ENCODE measurements at regions not wholly inside any gene's neighbourhood (a gene's known extent, or its start where the extent isn't known, plus 50 kb on each side); places are given as distances from the start of the nearest gene placed in this dataset.

DNA sequence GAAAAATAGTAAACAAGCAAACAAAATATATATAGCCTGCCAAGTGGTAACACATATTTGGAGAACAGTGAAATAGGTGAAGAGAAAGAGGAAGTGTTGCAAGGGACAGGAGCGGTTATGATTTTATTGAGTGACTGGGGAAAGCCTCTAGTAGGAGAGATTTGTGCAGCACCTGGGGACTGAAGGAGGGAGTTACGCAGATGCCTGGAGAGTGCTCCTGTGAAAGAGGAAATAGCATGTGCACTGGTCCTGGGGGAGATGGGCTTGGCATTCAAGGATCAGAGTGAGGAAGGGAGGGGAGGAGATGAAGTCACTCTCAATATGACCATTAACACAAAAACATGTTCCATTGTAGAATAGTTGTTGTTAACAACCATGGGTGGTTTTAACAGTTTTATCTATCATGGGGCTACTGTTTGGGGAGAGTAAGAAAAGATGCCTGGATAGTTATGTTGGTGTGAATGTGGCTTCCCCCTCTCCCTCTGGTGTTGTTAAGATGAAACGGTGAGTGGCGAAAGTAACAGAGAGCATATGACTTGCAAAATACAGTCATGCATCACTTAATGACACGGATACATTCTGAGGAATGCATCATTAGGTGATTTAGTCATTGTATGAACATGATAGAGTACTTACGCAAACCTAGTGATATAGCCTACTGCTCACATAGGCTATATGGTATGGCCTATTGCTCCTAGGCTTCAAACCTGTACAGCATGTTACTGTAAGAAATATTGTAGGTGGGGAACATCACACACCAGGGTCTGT, 251.7 kb upstream of the ARGLU1 start:
- DNase-seq, result no peak

DNA sequence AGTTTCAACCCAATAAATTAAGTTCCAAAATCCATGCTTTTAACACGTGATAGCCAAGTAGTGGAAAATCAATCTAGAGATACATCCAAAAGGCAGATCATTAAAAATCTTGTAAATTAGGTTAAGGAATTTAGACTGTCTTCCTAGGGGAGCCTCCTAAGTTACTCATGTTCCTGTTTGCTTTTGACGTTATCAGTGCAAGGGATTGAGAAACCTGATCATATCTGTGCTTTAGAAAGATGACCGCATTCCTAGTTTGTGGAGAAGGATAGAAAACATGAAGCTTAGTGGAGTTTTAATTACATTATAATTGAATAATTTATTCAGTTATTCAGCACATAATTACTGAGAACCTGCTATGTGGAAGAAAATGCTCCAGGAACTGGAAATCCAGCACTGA, 251.0 kb upstream of the ARGLU1 start:
- DNase-seq, result no peak

DNA sequence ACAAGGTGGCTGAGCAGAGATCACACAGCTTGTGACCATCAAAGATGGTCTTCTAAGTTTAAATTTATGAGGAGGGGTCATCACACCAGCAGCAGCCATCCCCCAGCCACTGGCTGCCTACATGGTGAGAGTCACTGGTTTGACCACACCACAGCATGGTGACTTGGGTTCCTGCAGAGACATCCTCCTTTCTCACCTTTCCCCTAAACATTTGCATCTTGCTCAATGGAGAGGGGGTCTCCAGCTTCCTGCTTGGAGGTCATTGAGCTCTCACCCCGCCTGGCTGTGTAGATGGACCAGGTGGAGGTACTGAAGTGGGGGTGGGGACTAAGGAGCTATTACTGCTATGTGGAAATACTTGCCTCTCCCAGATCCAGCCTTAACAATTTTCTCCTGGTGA, 247.6 kb upstream of the ARGLU1 start:
- DNase-seq, result no peak

DNA sequence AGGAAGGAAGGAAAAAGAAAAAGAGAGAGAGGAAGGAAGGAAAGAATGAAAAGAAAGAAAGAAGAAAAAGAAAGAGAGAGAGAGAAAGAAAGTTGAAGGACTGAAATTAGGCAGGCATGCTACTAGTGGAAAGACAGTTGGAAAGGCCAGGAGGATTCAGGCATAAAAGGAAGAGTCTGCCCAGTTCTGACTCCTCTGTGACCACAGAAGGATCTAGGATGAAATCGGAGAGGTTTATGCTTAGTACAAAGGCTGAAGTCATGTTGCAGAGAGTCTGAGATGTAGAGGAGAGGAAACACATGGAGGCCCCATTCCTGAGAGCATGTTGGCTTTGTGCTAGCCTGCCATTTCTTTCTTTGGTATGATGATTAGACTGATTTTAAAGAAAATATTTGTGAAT, 246.5 kb upstream of the ARGLU1 start:
- no peak for DNase-seq

DNA sequence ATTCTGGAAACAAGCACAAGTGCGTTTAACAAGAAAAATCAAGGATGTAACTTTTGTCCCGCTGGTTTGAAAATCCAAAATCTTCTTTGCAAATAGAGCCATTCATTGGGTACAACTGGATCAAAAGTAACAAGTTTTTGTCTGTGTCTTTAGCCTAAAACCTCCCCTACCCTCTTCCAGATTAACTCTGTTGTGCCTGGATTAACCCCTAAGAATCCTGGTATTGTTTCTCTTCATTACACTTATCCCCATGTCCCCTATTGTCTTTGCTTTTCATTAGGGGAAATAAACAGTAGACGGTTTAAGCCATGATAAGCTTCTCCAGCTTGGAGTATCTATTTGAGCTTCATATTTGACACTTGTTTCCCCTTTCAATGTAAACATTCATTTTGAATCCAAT, 242.1 kb upstream of the ARGLU1 start:
- DNase-seq, result no peak

DNA sequence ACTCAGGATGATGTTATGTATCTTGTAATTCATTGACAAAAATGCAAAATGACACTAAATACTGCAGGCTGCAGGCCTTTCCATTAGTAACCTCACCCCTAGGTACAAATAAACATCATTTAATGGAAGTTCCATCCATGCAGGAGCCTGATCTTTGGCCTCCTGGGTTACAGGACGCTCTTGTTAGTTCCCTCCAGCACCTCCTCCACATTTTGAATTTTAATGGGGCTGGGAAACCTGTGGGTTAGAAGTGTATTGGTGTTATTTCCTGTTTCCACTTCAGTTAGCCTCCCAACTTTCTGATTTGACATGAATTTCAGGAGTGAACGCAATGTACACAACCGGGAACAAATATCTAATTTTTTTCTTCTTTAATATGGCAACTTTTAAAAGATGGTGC, 237.1 kb upstream of the ARGLU1 start:
- no peak for DNase-seq

DNA sequence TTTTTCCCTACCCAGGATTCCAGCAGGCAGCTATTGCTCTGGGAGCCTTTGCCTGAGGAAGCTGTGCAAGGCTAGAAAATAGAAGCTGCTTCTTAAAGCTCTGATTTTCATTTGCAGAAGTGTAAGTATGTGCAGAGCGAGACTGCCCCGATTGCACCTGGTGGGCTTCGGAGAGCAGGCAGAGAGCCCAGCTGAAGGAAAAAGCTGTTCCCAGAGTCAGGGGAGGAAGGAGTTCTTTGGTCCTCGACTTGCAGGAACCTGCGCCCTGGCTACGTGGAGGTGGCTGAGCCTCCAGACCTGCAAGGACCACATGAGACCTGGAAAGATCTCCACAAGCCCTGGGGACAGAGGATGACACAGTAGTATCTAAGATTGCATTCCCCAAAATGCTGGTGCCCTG, 235.0 kb upstream of the ARGLU1 start:
- no peak for DNase-seq

DNA sequence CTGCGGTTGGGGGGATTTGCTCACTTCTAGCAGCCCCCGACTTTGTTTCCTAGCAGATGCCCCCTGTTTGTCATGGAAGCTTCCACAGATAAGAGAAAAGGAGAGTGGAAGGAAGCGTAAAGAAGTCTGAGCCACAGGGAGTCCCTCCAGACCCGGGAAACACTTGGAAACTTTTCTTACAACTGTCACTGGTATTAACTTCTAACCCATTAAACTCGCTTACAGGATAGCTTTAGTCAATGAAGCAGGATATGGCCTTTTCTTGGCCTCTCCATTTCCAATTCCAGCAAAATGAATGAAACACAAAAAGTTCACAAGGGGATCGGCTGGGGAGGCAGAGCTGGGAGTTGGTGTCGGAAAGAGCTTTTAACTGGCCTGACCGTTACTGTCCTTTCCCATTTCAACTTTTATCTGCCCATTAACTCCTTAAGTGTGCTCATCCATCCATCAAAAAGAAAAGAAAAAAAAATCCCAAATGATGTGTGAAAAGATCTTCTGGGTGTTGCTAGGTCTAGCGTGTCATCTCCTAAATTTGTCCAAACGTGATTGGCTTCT, 231.9 kb upstream of the ARGLU1 start:
- DNase-seq, result no peak

DNA sequence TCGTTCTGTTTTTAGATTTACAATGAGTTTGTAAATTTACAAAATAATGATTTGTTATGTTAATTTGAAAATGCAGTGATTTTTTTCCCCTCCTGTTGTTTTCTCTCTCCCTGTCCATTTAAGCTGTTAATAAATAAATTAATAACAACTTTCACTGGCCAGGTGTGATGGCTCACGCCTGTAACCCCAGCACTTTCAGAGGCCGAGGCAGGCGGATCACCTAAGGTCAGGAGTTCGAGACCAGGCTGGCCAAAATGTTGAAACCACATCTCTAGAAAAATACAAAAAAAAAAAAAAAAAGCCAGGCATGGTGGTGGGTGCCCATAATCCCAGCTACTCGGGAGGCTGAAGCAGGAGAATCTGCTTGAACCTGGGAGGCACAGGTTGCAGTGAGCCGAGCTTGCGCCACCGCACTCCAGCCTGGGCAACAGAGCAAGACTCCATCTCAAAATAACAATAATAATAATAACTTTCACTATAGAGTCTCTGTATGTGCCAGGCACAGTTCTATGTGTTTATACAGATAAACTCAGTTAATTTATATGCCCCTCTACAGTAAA, 229.2 kb upstream of the ARGLU1 start:
- DNase-seq, result no peak

DNA sequence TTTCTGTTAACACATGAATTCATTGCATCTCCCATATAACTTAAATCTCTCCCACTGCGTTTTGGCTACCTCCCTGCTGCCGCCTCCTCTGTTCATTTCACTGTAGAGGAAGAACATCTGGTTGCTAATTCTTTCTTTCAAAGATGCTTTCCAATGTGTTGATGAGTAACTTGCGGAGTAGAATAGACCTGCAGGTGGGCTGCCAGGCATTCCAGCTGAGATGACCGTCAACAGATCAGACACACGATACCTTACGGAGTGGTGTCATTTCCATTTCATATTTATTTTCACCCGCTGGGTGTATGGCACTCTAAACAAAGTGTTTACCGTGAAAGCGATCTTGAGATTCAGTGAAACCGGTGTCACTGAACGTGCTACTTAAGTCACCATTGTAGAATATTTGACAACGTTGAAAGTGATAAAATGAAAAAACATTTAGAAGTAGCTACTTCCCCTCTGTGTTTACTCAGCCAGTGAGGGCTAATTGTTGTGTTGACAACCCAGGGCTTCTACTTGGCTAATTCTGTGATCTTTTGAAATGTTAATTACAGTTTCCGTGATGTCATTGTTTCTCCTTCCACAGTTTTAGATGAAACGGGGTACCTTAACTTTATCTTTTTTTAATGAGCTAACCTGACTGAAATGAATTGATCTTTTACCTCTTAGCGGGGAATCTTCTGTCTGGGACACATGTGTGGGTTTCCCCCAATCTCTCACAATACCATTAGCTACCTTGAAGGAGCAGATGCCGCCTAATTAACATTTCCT, 228.5 kb upstream of the ARGLU1 start:
- DNase-seq, result no peak

DNA sequence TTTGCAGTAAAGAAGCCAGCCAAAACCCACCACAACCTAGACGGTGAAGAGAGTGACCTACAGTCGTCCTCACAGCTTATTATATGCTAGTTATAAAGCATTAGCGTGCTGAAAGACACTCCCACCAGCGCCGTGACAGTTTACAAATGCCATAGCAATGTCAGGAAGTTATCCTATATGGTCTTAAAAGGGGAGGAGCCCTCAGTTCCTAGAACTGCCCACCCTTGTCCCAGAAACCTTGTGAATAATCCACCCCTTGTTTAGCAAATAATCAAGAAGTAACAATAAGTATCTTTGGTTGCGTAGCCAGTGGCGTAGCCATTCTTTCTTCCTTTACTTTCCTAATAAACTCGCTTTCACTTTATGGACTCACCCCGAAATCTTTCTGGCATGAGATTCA, 227.9 kb upstream of the ARGLU1 start:
- no peak for DNase-seq

DNA sequence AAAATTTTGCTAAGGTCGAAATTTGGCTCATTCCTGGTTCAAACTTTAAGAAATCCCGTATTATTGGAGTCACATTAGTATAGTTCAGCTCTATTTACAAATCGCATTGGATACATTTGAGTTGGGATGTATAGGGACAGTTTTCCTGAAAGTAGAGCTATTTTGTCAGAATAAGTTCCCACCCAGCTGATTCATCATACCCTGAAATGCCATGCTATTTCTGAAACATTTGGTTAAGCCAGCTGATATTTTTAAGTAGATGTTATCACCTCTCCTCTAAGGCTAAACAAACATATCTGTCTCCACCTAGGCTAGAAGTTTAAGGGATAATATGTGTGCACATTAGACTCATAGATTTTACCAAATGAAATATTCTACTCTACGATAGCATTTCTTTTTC, 226.2 kb upstream of the ARGLU1 start:
- DNase-seq, result no peak

DNA sequence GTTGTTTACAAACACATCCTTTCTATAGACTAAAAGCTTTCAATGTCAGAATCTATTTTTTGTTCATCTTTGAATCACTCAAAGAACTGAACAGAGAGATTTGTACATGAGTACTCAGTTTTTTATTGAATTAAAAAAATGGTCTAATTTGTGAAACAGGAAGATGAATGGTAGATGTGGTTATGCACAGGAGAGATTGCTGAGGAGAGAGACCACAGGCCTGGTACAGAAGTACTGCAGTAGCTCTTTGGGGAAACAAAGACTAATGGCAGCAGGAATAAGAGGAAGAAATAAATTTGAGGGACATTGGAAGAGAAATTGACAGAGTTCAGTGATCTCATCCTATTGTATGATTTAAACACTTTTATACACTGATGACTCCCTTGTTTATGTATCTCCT, 222.0 kb upstream of the ARGLU1 start:
- no peak for DNase-seq

DNA sequence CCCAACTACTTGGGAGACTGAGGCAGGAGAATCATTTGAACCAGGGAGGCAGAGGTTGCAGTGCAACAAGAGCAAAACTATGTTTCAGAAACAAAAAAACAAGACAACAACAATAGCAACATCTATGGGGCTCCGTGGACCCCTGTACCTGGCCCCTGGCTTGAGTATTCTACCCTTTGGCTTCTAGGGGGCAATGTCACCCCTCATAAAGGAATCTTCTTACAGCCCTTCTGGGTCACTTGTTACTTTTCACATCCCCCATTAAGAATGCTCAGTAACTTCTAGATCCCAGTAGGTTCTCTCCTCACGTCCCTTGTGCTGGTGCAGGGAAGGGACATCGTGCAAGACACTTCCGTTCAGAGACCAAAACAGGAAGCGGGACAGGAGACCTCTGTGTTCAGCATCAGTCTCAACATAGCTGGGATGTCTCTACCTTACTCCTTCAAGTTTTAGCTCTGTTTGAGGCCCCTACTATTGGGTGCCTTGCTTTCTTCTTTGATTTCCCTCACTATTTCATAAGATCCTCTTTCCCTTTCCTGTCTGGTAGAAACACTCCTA, 218.1 kb upstream of the ARGLU1 start:
- no peak for DNase-seq

DNA sequence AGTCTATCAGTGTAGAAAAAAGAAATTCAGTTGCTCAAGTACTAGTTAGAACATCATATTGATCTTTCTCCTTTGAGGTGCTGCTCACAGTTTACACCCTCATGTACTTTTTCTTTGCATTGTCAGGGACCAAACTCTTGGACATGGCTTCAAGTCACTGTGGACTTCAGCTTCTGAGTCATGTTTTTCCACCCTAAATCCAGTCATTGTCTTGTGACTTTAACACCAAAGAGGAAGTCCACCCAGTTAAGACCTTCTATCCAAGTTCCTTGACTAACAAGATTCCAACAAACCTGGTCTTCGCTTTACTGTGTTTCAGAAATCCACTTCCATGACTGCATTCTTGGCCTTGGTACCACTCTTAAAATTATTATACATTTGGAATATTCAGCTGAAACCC, 206.7 kb upstream of the ARGLU1 start:
- DNase-seq, result no peak

DNA sequence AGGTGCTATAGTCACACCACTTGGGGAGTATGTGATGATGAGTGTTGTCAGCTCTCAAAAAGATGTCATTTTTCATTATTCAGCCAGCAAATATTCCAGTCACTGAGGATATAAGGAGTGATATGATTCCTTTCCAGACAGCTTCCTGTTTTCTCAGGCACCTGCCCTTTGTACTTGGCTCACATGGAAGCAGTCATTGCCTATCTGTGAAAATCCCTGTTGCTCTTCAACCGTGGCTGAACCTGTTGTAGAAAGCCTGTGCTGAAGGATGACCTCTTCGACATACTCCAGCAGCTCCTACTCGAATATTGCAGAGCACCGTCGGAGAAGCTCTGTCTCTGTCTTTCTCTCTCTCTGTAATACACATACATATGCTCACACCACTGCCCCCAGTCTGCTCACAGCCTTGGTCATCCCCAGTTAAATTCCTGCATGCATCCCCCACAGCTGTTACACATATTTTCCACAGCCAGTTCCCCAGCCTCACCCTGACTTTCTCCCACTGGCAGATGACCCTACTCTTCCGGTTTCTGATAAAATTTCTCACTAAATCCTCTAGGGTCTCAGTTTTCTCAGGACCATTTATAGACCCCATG, 204.2 kb upstream of the ARGLU1 start:
- DNase-seq, result no peak

DNA sequence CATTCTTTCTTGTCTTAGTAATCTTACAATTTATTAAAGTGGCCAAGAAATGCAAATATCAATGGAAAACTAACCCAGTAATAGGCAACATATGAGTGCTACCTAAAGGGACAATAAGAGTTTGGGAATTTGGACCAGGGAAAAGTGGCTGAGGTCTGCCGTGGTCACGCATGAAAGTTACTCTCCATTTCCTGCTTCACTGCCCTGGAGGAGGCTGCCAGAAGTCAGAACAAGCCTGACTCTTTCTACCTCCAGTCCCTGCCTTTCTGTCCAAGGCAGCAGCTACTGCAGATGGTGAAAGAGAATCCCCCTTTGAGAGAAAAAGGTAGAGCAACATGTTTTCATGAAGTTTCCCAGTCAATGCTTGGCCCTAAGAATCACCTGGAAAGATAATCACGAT, 201.1 kb upstream of the ARGLU1 start:
- DNase-seq, result no peak

DNA sequence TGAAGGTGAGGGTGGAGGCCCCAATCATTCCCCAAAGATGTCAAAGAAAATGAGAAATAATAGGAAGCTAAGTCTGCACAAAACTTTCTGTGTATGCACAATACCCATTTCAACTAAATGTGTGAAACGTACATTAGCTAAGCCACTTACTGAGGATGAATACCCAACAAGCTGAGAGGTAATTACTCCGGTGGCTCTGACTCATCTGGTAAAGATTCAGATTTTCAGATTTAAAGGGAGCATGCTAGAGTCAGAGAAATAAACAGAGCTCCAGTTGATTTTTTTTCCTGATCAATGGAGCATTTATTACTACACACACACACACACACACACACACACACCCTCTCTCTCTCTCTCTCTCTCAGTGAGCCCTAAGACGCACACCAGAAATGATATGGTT, 194.8 kb upstream of the ARGLU1 start:
- DNase-seq, result no peak

DNA sequence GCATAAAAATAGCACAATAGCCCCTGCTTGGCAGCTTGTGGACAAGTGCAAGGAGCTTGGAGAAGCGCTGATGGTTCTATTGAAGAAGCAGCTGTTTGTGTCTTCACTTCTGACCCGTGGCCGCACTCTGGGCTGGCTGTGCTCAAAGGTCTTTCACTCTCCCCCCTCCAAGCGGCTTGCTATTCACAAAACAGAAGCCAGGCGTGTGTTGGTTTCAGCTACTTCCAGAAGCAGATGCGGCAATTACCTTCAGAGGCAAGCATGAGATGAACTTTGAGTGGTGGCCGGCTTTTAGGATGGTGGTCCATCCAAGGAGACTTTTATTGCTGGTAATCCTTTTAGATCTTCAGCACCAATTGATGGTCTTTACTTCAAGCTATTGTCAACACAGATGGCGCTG, 188.5 kb upstream of the ARGLU1 start:
- DNase-seq, result no peak

DNA sequence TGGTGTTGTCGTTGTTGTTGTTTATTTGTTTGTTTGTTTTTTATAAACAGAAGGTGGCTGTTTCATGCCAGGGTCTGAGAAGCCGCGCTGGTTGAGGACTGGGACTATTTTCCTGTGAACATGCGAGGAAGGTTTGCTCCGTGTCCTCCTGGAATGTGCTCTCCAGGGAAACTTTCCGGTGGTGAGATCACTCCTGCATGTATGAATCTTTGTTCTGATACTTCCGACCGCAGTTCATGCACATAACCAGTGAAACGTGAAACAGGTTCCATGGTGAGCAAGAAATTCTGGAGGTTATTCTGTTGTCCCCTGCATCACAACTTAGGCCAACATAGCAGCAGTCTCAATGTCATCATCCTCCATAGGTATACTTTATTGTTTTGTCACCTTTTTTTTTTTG, 187.6 kb upstream of the ARGLU1 start:
- no peak for DNase-seq

DNA sequence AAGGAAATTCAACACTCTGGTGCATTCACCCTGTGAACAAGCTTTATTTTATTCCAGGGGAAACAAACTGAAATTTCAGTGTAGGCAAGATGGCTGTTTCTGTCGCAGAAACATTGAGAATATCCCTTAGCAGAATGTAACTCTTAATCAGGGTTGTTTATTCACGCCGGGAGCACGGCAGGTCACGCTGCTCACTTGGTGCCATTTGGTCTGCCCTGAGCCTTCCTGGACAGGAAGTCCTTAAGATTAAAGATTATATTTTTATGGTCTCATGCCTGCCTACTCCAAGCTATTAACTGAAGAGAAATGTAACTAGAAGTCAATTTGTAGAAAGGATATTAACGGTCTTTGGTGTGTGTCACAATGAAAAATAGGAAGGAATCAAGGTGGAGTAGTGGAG, 185.3 kb upstream of the ARGLU1 start:
- DNase-seq, result no peak

DNA sequence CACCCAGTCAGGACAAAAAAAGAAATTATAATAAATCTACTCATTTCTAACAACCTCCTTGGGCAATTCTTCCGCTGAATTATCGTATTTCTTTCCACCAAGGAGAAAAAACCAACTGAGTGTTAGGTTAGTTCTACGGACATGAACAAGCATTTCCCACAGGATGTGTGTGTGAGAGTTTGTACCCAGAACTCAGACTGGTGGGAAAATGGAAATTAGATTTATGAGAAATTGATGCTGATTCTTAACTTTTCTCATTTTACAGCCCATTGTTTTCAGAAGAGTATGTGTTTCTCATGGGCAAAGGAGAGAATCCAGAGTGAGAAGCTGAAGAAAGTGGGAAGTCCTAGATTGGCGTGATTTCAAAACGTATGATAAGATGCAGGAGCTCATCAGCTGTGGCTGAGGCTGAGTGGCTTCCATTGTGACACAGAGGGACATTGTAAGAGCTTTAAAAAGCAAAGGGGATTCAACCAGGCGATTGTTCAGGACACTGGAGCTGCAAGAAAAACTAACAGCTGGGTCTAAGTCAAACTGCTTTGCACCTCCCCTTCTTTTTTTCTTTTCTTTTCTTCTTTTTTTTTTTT, 184.7 kb upstream of the ARGLU1 start:
- DNase-seq, result no peak

DNA sequence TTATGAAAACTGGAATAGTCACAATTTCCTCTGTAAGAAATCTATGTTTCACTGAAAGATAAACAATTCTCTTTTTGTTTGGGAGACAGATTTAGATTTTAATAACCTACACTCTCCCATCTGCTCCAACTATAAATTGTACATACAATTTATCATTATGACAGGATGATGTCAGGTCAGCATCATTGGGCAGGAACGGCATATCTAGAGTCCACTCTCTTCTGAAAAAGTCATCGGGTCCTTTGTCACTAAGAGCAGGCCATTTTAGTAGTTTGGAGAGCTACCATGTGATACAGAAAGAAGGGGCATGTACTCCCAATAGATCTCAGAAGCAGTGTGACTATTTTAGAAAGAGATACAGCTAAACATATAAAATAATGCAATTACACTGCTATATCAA, 180.8 kb upstream of the ARGLU1 start:
- no peak for DNase-seq

Data from activated naive CD4-positive, alpha-beta T cell (primary cell).